Uterus (tissue), 2 donors: ENCODE measurements at regions not wholly inside any gene's neighbourhood (a gene's known extent, or its start where the extent isn't known, plus 50 kb on each side); places are given as distances from the start of the nearest gene placed in this dataset.

Experiments
- POLR2A ChIP-seq, 2 donors: fragments of 450-650 bp; IDR thresholded peaks; one replicate each; pipeline ENCODE4 v1.6.1; 2016; ENCODE audit warnings: antibody characterized with exemption in 2 of 2, mild to moderate bottlenecking in 1 of 2, moderate library complexity in 1 of 2
- TF ChIP-seq, protein P1 (sequence below), 4 experiments: fragments of 200-600 bp in 2 of 4; fragments of 450-650 bp in 2 of 4; sonication (generic) in 2 of 4; IDR thresholded peaks; one replicate each; pipeline ENCODE4 v1.5.1; 2016 to 2019; ENCODE audit warnings: antibody characterized with exemption in 4 of 4, mild to moderate bottlenecking in 2 of 4, moderate library complexity in 1 of 4

GRCh38 chr7:391961-392524, 102.1 kb downstream of the FOXL3 start:
- no peak for TF ChIP-seq POLR2A (IDR thresholded peaks at IDR 0.05)
- TF ChIP-seq, protein P1, sequence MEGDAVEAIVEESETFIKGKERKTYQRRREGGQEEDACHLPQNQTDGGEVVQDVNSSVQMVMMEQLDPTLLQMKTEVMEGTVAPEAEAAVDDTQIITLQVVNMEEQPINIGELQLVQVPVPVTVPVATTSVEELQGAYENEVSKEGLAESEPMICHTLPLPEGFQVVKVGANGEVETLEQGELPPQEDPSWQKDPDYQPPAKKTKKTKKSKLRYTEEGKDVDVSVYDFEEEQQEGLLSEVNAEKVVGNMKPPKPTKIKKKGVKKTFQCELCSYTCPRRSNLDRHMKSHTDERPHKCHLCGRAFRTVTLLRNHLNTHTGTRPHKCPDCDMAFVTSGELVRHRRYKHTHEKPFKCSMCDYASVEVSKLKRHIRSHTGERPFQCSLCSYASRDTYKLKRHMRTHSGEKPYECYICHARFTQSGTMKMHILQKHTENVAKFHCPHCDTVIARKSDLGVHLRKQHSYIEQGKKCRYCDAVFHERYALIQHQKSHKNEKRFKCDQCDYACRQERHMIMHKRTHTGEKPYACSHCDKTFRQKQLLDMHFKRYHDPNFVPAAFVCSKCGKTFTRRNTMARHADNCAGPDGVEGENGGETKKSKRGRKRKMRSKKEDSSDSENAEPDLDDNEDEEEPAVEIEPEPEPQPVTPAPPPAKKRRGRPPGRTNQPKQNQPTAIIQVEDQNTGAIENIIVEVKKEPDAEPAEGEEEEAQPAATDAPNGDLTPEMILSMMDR (IDR thresholded peaks at IDR 0.05), result no peak
